ENCODE measurements at regions not wholly inside any gene's neighbourhood (a gene's known extent, or its start where the extent isn't known, plus 50 kb on each side); places are given as distances from the start of the nearest gene placed in this dataset.

DNA sequence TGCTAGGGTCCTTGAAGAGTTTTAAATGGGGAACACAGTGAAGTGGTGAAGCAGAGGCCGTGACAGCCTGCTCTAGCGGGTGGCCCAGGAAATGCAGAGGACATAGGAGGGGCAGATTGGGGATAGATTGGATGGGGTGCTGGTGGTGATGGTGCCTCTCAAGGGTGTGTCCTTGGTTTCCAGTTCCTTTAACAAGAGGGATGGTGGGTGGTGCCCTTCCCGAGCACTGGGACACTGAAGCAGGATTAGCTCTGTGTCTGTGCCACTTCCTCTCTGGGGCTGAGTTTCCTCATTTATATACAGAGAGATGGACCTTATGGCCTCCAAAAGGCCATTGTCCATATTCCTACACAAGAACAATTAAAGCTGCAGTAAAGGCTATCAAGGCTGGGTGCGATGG is 285.5 kb downstream of the TCF7L2 start:
- Histone ChIP-seq H3K4me1 (ENCODE audit: low read depth) (no peaks in the 10 kb centered on the region), H3K36me3 (no peaks in the 10 kb centered on the region), H3K27ac (no peak overlapping the region), H3K27me3 (no peaks in the 10 kb centered on the region), H3K4me3 (no peak overlapping the region), H3K9me3 (ENCODE audit: low read depth) (no peaks in the 10 kb centered on the region)
- TF ChIP-seq, protein P1, sequence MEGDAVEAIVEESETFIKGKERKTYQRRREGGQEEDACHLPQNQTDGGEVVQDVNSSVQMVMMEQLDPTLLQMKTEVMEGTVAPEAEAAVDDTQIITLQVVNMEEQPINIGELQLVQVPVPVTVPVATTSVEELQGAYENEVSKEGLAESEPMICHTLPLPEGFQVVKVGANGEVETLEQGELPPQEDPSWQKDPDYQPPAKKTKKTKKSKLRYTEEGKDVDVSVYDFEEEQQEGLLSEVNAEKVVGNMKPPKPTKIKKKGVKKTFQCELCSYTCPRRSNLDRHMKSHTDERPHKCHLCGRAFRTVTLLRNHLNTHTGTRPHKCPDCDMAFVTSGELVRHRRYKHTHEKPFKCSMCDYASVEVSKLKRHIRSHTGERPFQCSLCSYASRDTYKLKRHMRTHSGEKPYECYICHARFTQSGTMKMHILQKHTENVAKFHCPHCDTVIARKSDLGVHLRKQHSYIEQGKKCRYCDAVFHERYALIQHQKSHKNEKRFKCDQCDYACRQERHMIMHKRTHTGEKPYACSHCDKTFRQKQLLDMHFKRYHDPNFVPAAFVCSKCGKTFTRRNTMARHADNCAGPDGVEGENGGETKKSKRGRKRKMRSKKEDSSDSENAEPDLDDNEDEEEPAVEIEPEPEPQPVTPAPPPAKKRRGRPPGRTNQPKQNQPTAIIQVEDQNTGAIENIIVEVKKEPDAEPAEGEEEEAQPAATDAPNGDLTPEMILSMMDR (IDR thresholded peaks at IDR 0.05; ENCODE audit: low read depth, low read length) = no peak
- no peak for DNase-seq (ENCODE audit: low read depth in 1 of 2, low spot score in 1 of 2)

DNA sequence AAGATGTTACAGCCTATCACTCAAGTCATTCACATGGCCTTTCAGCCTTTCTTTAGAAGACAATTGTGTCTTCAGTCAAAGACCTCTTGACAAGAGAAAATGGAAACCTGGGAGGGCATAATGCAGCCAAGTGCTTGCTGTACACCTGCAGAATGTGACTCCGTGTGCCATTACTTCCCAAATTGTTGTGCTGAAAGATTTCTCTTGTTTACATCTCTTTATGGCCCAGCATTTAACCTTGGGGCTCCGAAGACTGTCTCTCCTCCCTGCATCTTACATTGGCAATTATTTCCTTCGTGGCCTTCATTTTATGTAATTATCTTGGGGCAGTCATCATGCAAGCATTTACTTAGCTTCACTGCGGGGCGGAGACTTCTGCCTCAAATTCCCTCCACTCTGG is 287.0 kb downstream of the TCF7L2 start:
- Histone ChIP-seq H3K9me3 (ENCODE audit: low read depth) (no peaks in the 10 kb centered on the region), H3K27ac (no peak overlapping the region), H3K4me1 (ENCODE audit: low read depth) (no peaks in the 10 kb centered on the region), H3K36me3 (no peaks in the 10 kb centered on the region), H3K27me3 (no peaks in the 10 kb centered on the region), H3K4me3 (no peak overlapping the region)
- TF ChIP-seq, protein P1 (IDR thresholded peaks at IDR 0.05; ENCODE audit: low read depth, low read length) = no peak
- DNase-seq (ENCODE audit: low read depth in 1 of 2, low spot score in 1 of 2) = no peak

DNA sequence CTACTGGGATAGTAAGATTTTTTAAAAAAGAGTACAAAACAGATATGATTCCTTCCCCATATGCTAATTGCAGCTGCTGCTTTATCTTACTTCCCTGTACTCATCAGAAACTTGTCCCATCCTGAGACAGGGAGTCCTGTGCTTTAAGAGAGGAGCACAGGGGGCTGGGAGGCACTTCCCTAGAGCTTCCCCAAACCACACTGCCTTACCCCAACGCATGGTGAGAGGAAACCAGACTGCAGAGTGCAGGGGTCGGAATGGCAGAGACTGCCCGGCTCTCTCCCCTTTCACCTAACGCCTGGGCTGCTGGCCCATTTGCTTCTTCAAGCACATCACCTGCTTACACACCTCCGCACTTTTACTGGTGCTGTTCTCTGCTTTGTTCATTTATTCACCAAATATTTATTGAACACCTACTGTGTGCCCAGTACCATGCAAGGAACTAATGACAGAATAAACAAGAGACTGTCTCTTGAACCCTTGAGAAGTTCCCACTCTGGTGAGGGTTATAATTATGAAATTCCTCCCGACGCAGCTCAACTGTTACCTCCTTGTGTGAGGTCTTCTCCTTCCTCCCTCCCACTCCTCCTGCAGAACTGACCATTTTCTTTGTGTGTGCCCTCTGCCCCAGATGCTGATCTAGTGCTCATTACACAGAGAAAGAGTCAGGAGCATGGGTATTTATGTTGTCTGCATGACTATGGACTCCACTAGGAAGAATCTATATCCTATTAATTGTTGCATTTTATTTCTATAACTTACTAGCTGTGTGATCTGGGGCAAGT is 289.7 kb downstream of the TCF7L2 start:
- TF ChIP-seq, protein P1 (IDR thresholded peaks at IDR 0.05; ENCODE audit: low read depth, low read length) = no peak
- H3K27ac ChIP-seq = no peak overlapping the region
- H3K4me3 ChIP-seq = no peak overlapping the region
- no peaks in the 10 kb centered on the region for H3K9me3 ChIP-seq (ENCODE audit: low read depth)
- H3K4me1 ChIP-seq (ENCODE audit: low read depth) = no peaks in the 10 kb centered on the region
- no peaks in the 10 kb centered on the region for H3K36me3 ChIP-seq
- DNase-seq (ENCODE audit: low read depth in 1 of 2, low spot score in 1 of 2) = no peak
- no peaks in the 10 kb centered on the region for H3K27me3 ChIP-seq

DNA sequence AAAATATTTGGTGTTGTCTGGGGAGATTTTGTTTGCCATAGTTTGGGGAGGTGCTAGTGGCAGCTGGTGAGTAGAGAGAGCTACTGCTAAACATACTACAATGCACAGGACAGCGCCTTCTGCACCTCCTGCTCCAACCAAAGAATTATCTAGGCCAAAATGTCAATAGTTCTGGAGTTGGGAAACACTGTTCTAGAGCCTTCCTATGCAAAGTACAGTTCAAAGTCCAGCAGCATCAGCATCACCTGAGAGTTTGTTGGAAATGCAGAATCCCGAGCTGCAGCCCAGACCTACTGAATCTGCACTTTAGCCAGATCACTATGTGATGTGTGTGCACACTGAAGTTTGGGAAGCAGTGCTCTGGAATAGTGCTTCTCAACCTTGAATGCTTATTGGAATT is 290.7 kb downstream of the TCF7L2 start:
- TF ChIP-seq, protein P1 (IDR thresholded peaks at IDR 0.05; ENCODE audit: low read depth, low read length) = no peak
- Histone ChIP-seq H3K4me3 (no peak overlapping the region), H3K27ac (no peak overlapping the region), H3K9me3 (ENCODE audit: low read depth) (no peaks in the 10 kb centered on the region), H3K36me3 (no peaks in the 10 kb centered on the region), H3K4me1 (ENCODE audit: low read depth) (no peaks in the 10 kb centered on the region), H3K27me3 (no peaks in the 10 kb centered on the region)
- no peak for DNase-seq (ENCODE audit: low read depth in 1 of 2, low spot score in 1 of 2)

DNA sequence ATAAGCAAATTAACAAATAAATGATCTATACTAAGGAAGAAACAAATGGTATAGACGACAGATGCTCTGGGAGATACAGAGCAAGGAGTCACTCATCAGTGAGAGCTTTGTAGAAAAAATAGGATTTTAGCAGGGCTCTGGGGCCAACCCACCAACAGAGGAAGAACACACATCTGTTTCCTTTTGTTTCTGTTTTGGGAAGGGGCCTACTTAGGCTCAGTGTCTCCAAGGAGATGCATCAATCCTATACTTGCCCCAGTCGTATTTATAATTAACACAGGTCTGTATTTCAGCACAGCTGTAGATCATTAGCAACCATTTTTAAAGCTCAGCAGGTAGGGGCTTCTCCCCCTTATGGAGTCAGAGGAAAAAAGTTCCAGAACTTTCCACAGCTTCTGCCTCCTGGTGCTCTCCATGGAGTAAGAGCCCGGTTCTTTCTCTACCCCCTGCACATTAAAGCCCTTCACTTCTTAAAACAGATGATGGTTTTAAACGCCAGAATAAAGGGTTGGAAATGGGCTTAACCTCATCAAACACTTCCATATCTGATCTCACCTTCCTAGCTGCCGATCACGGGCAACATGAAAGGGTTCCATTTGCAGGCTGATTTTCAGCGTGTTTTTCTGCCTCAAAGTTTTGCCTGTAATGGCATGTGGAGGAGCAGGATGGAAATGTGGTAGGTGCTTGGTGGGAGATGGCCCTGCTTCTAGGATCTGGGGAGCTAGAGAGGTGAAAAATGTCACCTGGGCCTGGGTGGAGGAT is 291.7 kb downstream of the TCF7L2 start:
- no peaks in the 10 kb centered on the region for H3K36me3 ChIP-seq
- H3K27me3 ChIP-seq = no peaks in the 10 kb centered on the region
- H3K27ac ChIP-seq = no peak overlapping the region
- H3K9me3 ChIP-seq (ENCODE audit: low read depth) = no peaks in the 10 kb centered on the region
- DNase-seq (ENCODE audit: low read depth in 1 of 2, low spot score in 1 of 2) = no peak
- no peaks in the 10 kb centered on the region for H3K4me1 ChIP-seq (ENCODE audit: low read depth)
- H3K4me3 ChIP-seq = no peak overlapping the region
- TF ChIP-seq, protein P1 (IDR thresholded peaks at IDR 0.05; ENCODE audit: low read depth, low read length) = no peak
